GM12878 (cell line): ENCODE measurements at regions not wholly inside any gene's neighbourhood (a gene's known extent, or its start where the extent isn't known, plus 50 kb on each side); places are given as distances from the start of the nearest gene placed in this dataset.

Experiments
- ATAC-seq: fragments of 200-7000 bp; cut with Tn5 transposase; 3 replicates; pipeline ENCODE4 v1.9.1; 2020; ENCODE audit warnings: mild to moderate bottlenecking, moderate library complexity
- BruUV-seq: library from RNA; stranded (reverse); fragments of 400-500 nt; replicated peaks from 2 replicates; lab custom pipeline; 2021; lab: Mats Ljungman, UMichigan
- CTCF ChIA-PET: fragments of 300-600 bp; sonication (Branson Sonifier 250); formaldehyde crosslinking; extraction: SDS; loops from one replicate; lab custom pipeline; 2021; ENCODE audit warnings: inconsistent platforms; lab: Yijun Ruan, JAX
- POLR2A ChIA-PET: fragments of 350-600 bp; formaldehyde crosslinking; extraction: SDS; loops from one replicate; lab custom pipeline; 2021; ENCODE audit warnings: inconsistent platforms; lab: Charles Lee
- RAD21 ChIA-PET: fragments of 300-600 bp; sonication (Branson Sonifier 250); formaldehyde crosslinking; loops from one replicate; lab custom pipeline; 2023; ENCODE audit warnings: antibody characterized with exemption; ENCODE audit not compliant: unreplicated experiment; lab: Charles Lee
- SMC1A ChIA-PET: fragments of 300-600 bp; sonication (Branson Sonifier 250); formaldehyde crosslinking; loops from one replicate; lab custom pipeline; 2023; ENCODE audit not compliant: unreplicated experiment, uncharacterized antibody; lab: Charles Lee
- DNase-seq: peaks from one replicate; pipeline ENCODE4 v3.0.0-alpha.2; 2011; ENCODE audit warnings: low read depth, low spot score
- FAIRE-seq: peaks from 3 replicates; lab custom pipeline; 2011; peaks lifted over from hg19 to GRCh38; lab: Jason Lieb, UNC
- H2AFZ ChIP-seq: 2 replicates; pipeline ENCODE4 v1.6.0; 2011; ENCODE audit warnings: low read depth, low read length, control low read depth; ENCODE audit not compliant: control insufficient read depth
- H3K27ac ChIP-seq: 2 replicates; pipeline ENCODE4 v1.5.1; 2011; ENCODE audit warnings: control low read depth; ENCODE audit not compliant: control insufficient read depth, insufficient read depth
- H3K27me3 ChIP-seq, 2 experiments: replicated peaks in 1 of 2; 2 replicates each; pipeline versions ENCODE4 v1.6.0 to v1.6.1; 2011; ENCODE audit warnings: low read length in 1 of 2; ENCODE audit not compliant: control insufficient read depth in 2 of 2, insufficient read depth in 2 of 2
- H3K36me3 ChIP-seq, 2 experiments: 2 replicates each; pipeline ENCODE4 v1.5.1; 2011; ENCODE audit warnings: low read length in 1 of 2; ENCODE audit not compliant: control insufficient read depth in 2 of 2, insufficient read depth in 2 of 2
- H3K4me1 ChIP-seq: 2 replicates; pipeline ENCODE4 v1.6.1; 2011; ENCODE audit warnings: mild to moderate bottlenecking, low read length, moderate library complexity, mixed read lengths; ENCODE audit not compliant: control insufficient read depth, insufficient read depth
- H3K4me2 ChIP-seq: 2 replicates; pipeline ENCODE4 v1.6.0; 2011; ENCODE audit warnings: control low read depth; ENCODE audit not compliant: control insufficient read depth, insufficient read depth
- H3K4me3 ChIP-seq: fragments of 200-600 bp; sonication (generic); 2 replicates; pipeline ENCODE4 v1.5.1; 2016
- H3K79me2 ChIP-seq: 2 replicates; pipeline ENCODE4 v1.6.0; 2011; ENCODE audit warnings: low read length; ENCODE audit not compliant: control insufficient read depth, insufficient read depth
- H3K9ac ChIP-seq: 2 replicates; pipeline ENCODE4 v1.8.0; 2011; ENCODE audit warnings: low read length, control low read depth, mixed read lengths; ENCODE audit not compliant: control insufficient read depth, insufficient read depth
- H3K9me3 ChIP-seq: replicated peaks from 3 replicates; pipeline ENCODE4 v1.5.1; 2011; ENCODE audit warnings: mild to moderate bottlenecking, low read length; ENCODE audit not compliant: control insufficient read depth, insufficient read depth
- H4K20me1 ChIP-seq: 2 replicates; pipeline ENCODE4 v1.6.0; 2011; ENCODE audit not compliant: control insufficient read depth, insufficient read depth
- BCLAF1 ChIP-seq: fragments of 450-650 bp; IDR thresholded peaks from 2 replicates; pipeline ENCODE4 v1.6.1; 2017; ENCODE audit warnings: antibody characterized with exemption, mild to moderate bottlenecking, moderate library complexity
- EZH2 ChIP-seq: IDR thresholded peaks from 2 replicates; pipeline ENCODE4 v1.6.1; 2012; ENCODE audit warnings: low read depth, mild to moderate bottlenecking, control low read depth, inconsistent platforms, low read length, borderline replicate concordance; ENCODE audit not compliant: control insufficient read depth
- GABPA ChIP-seq: IDR thresholded peaks from 2 replicates; pipeline ENCODE4 v1.6.1; 2014; ENCODE audit warnings: antibody characterized with exemption, low read depth, mild to moderate bottlenecking, inconsistent platforms
- NFXL1 ChIP-seq: fragments of 450-650 bp; IDR thresholded peaks from 2 replicates; pipeline ENCODE4 v1.6.1; 2017; ENCODE audit warnings: antibody characterized with exemption, mild to moderate bottlenecking, borderline replicate concordance
- RELB ChIP-seq: fragments of 450-650 bp; IDR thresholded peaks from 2 replicates; pipeline ENCODE4 v1.6.1; 2017; ENCODE audit warnings: low read depth, mild to moderate bottlenecking, moderate library complexity
- STAT1 ChIP-seq: fragments of 450-650 bp; conservative IDR thresholded peaks from 2 replicates; pipeline ENCODE4 v1.6.1; 2014; ENCODE audit warnings: antibody characterized with exemption, mild to moderate bottlenecking
- WGBS: methylation state at CpG from one replicate; pipeline ENCODE4 v1.1.6; 2016; ENCODE audit warnings: low lambda C conversion rate; ENCODE audit not compliant: insufficient replicate concordance, insufficient coverage; ENCODE audit errors: missing lambda C conversion rate; 5-methylcytosine and 5-hydroxymethylcytosine counted together
- in situ Hi-C: fragments of 300-500 bp; cut with MboI; formaldehyde crosslinking; loops from 9 replicates; pipeline ENCODE4 v1.14.3; 2018; ENCODE audit warnings: mixed read lengths
- intact Hi-C: fragments of 100-400 bp; cut with micrococcal nuclease; formaldehyde crosslinking; loops from one replicate; pipeline ENCODE4 v1.14.2; 2022; ENCODE audit not compliant: unreplicated experiment

- in situ Hi-C loops (no loop called here), intact Hi-C loops (no loop called here)
- Histone ChIP-seq H3K9ac (no peak overlapping the region), H2AFZ (no peak overlapping the region), H3K36me3 (no peaks in the 10 kb centered on the region), H4K20me1 (no peaks in the 10 kb centered on the region), H3K27me3 (no peaks in the 10 kb centered on the region), H3K9me3 (no peaks in the 10 kb centered on the region)
- SMC1A ChIA-PET: no interaction called here
- no TSS peak for BruUV-seq
- CTCF ChIA-PET: no interaction called here
- DNase-seq (no peak), FAIRE-seq (no peak), ATAC-seq (no peak)
- WGBS: 8% methylated on average over 1 of the region's 1 CpG
- POLR2A ChIA-PET: no interaction called here
- no peak for TF ChIP-seq GABPA
- no peak for TF ChIP-seq RELB
- TF ChIP-seq STAT1: no peak
- no peak for TF ChIP-seq NFXL1
- no peak for TF ChIP-seq EZH2
- TF ChIP-seq BCLAF1: no peak
- TF ChIP-seq, all 136 proteins: peak for 0
- Histone ChIP-seq H3K27ac (no peak overlapping the region), H3K79me2 (no peaks in the 10 kb centered on the region), H3K4me3 (no peak overlapping the region), H3K4me1 (no peaks in the 10 kb centered on the region), H3K4me2 (no peak overlapping the region)
- RAD21 ChIA-PET: no interaction called here
Observed at GRCh38 chr3:159565313-159565712, 423.3 kb upstream of the IL12A start.
